GM19395 (cell line): ENCODE measurements at regions not wholly inside any gene's neighbourhood (a gene's known extent, or its start where the extent isn't known, plus 50 kb on each side); places are given as distances from the start of the nearest gene placed in this dataset.

Experiments used
- ATAC-seq: cut with Tn5 transposase; IDR thresholded peaks from one replicate; pipeline ENCODE4 v1.9.1; 2021; ENCODE audit warnings: mild to moderate bottlenecking, moderate library complexity; ENCODE audit not compliant: unreplicated experiment

GRCh38 chr1:67559222-67559700, 125.7 kb upstream of the GADD45A start:
- ATAC-seq, result no peak

GRCh38 chr1:67560580-67561255, 124.3 kb upstream of the GADD45A start:
- no peak for ATAC-seq

DNA sequence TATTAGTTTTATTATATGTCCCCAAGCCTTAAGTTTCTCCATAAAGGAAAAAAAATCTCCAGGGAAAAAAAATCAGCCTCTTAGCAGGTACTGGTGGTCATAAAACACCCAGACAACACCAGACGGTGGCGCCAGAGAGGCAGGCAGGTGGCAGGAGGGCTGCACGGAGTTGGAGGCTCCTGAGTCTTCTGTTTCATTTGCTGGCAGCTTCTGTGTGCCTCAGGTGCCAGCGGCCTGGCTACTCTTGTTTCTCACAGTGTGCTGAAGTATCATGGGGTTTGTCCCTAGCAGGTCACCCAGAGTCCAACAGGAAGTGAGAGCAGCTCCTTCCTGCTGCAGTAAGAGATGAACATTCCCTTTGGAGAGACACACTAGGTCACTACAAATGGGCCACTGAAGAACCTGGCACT, 123.3 kb upstream of the GADD45A start:
- peak; percentile 94 for ATAC-seq

DNA sequence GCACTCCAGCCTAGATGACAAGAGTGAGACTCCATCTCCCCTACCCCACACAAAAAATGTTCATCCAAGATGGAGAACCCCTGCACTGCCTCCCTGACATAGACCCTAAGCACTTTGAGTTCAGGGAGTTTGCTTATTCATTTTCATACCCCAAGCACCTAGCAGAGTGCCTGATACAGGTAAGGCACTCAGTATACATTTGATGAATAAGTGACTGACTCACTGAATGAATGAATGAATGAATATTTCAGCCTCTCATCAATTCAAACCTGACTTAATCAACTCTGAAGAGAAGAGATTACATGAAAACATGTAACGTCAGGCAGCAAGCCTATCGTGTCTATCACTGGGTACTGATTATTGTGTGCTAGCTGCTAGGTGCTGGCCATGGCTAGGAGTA, 121.3 kb upstream of the GADD45A start:
- ATAC-seq, result no peak

DNA sequence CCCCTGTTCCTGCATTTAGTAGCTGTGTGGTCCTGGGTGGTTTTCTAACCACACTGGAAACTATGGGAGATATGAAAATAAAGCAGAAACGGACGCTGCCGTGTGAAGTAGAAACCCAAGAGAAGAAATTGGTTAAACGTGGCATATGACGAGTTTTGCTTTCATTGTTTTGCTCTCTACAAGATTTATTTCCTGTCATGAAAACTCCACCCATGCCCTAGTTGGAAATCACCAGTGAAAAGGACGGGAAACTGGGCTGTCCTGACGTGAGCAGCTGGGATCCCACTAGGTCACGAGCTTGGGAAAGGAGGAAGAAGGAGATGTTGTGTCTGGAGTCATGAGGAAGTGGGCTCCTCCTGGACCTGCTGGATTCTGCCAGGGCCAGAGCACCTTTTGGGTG, 120.8 kb upstream of the GADD45A start:
- no peak for ATAC-seq

- ATAC-seq, result no peak
Observed at GRCh38 chr1:67566803-67567377, 118.1 kb upstream of the GADD45A start.

GRCh38 chr1:67570486-67571143, 114.4 kb upstream of the GADD45A start:
- ATAC-seq, result no peak

DNA sequence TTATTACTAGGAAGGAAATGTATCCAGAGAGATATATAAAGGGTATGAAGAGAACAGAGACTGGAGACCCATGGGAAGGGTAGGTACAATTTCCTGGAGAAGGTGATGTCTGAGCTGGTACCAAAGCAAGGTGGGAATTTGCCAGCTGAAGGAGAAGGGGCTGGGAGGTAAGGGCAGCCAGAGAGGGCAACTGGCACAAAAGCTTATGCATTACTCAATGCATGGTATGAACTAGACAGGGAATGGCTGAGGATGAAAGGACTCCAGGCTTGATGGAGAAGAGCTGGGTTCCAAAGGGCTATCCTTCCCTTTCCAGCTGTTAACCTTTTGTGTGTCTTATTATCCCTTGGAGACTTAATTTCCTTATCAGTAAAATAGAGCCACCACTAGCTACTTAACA, 113.6 kb upstream of the GADD45A start:
- ATAC-seq, result no peak

DNA sequence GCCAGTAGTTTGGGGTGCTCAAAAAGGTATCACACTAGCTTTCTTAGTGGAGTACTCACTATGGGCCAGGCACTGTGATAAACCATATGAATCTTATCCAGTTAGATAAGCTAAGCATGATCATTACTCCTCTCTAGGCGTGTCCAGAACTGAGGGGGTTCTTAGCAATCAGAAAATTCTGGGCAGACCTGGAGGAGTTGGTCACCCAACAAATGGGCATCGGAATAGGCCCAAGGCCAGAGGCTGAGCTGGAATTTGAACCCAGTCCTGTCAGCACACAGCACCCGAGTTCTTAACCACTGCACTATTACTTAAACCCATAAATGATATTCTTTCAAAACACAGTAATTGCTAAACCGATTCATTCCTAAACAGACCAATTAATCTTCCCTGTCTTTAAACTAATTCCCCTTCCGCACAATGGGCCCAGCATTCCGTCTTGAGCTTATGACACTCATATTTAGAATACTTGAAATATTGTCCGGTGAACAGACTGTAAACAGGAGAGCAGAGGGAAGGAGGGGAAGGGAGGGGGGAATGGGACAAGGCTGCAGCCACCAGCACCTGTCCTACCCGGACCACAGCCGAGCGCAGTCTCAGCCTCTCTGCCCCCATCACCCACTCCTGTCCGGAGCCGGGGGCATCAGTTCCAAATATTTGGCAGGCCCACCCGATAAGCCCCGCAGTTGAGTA, 113.0 kb upstream of the GADD45A start:
- no peak for ATAC-seq

GRCh38 chr1:67572594-67573221, 112.3 kb upstream of the GADD45A start:
- no peak for ATAC-seq

GRCh38 chr1:67573311-67573872, 111.6 kb upstream of the GADD45A start:
- no peak for ATAC-seq

- no peak for ATAC-seq
Observed at GRCh38 chr1:67574221-67574620, 110.8 kb upstream of the GADD45A start.

GRCh38 chr1:67575861-67576260, 109.1 kb upstream of the GADD45A start:
- ATAC-seq, result no peak

- no peak for ATAC-seq
Observed at GRCh38 chr1:67576474-67576873, 108.5 kb upstream of the GADD45A start.

DNA sequence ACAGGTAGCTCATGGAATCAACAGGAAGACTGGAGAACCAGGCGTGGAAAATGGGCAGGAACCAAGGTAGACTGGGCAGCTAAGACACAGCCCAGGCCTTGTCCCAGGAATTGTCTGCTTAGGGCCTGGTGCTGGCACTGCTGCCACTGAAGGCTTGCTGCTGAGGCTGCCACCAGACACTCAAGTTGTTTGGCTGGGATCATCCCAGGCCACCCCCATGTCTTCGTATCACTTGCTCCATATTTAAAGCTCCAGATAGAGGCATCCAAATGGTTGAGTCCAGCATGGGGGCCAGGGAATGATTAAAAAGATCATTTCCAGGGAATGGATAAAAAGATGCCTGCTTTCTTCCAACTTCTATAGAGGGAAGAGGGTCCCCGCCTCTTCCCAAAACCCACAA, 107.4 kb upstream of the GADD45A start:
- no peak for ATAC-seq

- no peak for ATAC-seq
Observed at GRCh38 chr1:67578397-67579020, 106.5 kb upstream of the GADD45A start.

DNA sequence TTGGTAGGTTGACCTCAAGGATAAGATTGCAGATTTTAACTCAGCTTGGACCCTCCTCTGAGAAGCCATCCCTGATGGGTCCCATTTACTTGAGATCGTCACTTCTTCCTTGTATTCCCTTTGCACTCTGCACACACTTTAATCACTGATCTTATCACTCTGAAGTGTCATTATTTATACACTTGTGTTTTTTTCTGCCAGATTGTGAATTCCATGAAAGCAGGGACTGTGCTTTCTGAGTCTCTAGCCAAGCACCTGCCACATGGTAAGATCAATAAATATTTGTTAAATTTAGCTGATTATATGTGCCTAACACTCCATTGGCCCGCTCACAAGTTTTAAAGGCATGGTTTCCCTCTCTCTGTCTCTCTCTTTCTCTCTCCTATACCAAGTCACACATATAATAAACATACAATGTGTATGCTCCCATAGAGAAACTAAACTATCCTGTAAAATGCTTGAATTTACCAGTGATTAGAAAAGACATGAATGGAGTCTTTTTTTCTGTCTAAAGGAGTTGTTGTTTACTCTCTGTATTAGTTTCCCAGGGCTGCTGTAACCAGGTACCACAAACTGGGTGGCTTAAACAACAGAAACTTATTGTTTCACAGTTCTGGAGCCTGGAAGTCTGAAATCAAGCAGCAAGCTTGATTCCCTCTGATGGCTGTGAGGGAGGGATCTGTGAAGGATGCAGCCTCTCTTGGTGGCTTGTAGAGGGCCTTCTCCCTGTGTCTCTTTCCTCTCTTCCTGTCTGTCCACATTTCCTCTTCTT, 105.2 kb upstream of the GADD45A start:
- no peak for ATAC-seq

GRCh38 chr1:67580691-67581403, 104.2 kb upstream of the GADD45A start:
- no peak for ATAC-seq
